ENCODE measurements at regions not wholly inside any gene's neighbourhood (a gene's known extent, or its start where the extent isn't known, plus 50 kb on each side); places are given as distances from the start of the nearest gene placed in this dataset.

DNA sequence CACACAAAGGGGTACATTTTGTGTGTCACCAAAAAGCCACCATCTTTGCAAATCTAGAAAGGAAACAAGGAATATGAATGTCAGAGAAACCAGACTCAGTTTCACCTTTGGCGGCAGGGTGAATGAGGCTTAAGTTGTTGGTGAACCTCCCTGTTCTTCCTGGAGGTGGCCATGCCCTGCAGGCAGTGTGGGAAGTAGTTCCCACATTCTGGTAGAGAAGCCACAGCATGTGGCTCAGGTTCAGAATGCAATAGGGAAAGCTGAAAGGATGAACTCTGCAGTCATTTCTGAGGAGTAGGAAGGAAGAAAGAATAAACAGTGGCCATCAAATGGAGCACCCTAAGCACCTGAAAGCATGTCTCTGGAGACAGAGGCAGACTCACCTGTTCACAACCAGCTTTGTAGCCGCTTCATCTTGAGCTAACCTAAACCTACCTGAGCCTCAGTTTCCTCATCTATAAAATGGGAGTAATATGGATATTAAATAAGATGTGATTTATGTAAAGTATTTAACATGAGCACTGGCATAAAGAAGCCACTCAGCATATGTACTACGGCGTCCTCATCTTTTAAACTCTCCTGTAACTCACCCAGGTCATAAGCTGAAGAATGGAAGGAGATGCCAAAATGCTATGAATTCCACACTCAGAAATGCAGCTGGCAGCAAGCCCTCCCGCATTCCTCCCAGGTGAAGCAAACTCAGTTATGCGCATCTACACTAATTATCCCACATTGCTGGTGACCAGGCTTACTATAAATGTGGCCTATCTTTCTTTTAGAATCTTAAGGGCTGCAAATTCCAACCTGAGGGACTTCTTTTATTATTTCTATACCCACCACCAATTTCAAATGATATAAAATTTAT lies 86.0 kb downstream of the ZNF608 start:
- WGBS, 2 donors, result 74 to 82% methylated on average over 6 of the region's 6 CpGs
- DNase-seq, result peak; percentile 65 to 79
- no peaks in the 10 kb centered on the region for H3K27me3 ChIP-seq
- H3K4me3 ChIP-seq (replicated peaks in 1 of 3), result no peak overlapping the region
- intact Hi-C loops (cut with DNase I), result no loop called here
- peaks cover 74 to 77% of the 10 kb centered on the region in 2 donors for H3K4me1 ChIP-seq
- no peaks in the 10 kb centered on the region for H3K9me3 ChIP-seq
- TF ChIP-seq, protein P1, sequence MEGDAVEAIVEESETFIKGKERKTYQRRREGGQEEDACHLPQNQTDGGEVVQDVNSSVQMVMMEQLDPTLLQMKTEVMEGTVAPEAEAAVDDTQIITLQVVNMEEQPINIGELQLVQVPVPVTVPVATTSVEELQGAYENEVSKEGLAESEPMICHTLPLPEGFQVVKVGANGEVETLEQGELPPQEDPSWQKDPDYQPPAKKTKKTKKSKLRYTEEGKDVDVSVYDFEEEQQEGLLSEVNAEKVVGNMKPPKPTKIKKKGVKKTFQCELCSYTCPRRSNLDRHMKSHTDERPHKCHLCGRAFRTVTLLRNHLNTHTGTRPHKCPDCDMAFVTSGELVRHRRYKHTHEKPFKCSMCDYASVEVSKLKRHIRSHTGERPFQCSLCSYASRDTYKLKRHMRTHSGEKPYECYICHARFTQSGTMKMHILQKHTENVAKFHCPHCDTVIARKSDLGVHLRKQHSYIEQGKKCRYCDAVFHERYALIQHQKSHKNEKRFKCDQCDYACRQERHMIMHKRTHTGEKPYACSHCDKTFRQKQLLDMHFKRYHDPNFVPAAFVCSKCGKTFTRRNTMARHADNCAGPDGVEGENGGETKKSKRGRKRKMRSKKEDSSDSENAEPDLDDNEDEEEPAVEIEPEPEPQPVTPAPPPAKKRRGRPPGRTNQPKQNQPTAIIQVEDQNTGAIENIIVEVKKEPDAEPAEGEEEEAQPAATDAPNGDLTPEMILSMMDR (IDR thresholded peaks at IDR 0.05), result no peak
- no peak for TF ChIP-seq POLR2A (IDR thresholded peaks at IDR 0.05)
- no peaks in the 10 kb centered on the region for H3K36me3 ChIP-seq
- H3K27ac ChIP-seq, result peak overlapping the region; percentile 49 to 82 (median 70)

DNA sequence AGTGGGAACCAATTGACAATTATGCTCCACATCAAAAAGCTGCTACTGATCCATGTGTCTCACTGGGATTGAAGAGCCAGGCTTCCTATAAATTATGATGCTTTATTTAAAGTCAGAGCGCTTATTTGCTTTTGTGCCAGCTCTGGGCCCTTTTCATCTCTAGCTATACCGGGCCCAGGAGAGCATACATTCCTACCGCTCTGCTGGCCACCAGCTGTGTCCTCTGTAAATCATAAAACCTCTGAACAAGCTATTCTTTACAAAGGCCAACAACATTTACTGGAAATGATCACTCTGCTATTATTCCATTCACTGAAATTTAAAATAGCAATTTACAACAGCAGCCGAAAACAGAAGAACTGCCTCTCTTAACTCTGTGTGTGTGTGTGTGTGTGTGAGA lies 86.6 kb downstream of the ZNF608 start:
- H3K27ac ChIP-seq, result peak overlapping the region in 1 of 3 donors; percentile 82
- no peaks in the 10 kb centered on the region for H3K9me3 ChIP-seq
- peaks cover 81 to 82% of the 10 kb centered on the region in 2 donors for H3K4me1 ChIP-seq
- 78 to 89% methylated on average over 4 of the region's 4 CpGs for WGBS, 2 donors
- intact Hi-C loops (cut with DNase I), result loop anchor here (5.0 kb wide), 1 partner anchor 83 kb away; no protein-coding TSS in a partner anchor
- H3K27me3 ChIP-seq, result no peaks in the 10 kb centered on the region
- TF ChIP-seq, protein P1 (IDR thresholded peaks at IDR 0.05), result no peak
- no peak for TF ChIP-seq POLR2A (IDR thresholded peaks at IDR 0.05)
- DNase-seq, result no peak
- no peaks in the 10 kb centered on the region for H3K36me3 ChIP-seq
- no peak overlapping the region for H3K4me3 ChIP-seq (replicated peaks in 1 of 3)

DNA sequence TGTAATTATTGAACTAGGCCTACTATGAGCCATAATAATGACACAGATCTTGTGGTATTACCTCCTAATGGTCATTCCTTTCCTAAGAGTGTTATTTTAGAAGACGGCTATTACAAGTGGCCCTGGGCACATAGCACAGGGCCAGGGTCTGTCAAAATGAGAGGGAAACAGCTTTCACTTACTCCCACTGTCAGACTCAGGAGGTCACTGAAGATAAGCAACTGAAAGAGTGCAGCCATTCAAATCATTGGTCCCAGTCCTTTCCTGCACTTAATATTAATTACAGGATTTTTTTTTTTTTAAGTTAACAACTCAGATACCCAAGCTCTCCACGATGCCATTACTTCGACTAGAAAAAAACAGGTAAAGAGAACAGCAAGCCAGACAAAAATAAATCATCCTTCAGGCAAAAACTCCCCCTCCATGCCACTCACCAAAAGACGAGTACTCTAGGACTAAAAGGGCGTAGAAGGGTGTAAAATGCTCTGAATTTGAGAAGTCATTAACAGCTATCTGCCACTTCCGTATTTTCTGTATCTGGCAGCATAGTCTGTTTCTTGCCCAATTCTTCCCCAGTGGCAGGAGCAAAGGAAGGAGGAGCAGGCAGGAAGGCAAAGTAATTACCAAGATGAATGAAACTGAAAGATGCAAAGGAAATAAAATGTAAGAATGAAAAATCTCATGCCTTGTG lies 87.4 kb downstream of the ZNF608 start:
- 54 to 80% methylated on average over 6 of the region's 6 CpGs for WGBS, 2 donors
- no peaks in the 10 kb centered on the region for H3K27me3 ChIP-seq
- intact Hi-C loops (cut with DNase I), result loop anchor here (5.0 kb wide), 1 partner anchor 83 kb away; no protein-coding TSS in a partner anchor
- no peaks in the 10 kb centered on the region for H3K36me3 ChIP-seq
- H3K27ac ChIP-seq, result peak overlapping the region in 1 of 3 donors; percentile 82
- DNase-seq, result no peak
- H3K9me3 ChIP-seq, result no peaks in the 10 kb centered on the region
- H3K4me1 ChIP-seq, result peaks cover 83 to 88% of the 10 kb centered on the region in 2 donors
- TF ChIP-seq, protein P1 (IDR thresholded peaks at IDR 0.05), result no peak
- no peak for TF ChIP-seq POLR2A (IDR thresholded peaks at IDR 0.05)
- H3K4me3 ChIP-seq (replicated peaks in 1 of 3), result no peak overlapping the region

DNA sequence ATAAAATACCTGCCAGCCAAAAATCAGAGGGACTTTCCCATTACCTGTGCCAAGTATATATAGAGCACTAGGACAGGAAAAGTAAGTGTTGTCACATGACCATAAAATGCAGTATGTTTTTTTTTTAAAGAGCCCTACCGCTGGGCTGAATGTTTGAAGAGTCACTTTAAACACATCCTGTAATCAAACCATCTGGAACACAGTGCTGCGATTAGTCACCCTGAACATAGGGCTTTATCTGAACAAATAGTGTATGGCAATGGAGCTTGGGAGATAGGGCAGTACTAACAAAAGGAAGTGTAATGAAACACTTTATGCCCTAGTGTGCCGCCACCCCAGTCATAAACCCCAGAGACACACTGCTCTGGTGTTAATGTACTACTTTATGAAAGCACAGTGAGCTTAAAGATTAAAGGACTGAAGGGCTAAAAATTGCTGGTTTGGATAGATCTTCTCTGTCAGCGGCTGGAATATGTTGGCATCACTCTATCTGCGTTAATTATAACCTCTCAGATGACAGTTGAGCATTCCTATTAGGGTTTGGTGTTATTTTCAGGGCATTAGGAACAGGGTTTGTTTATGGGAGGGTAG lies 90.4 kb downstream of the ZNF608 start:
- H3K9me3 ChIP-seq, result no peaks in the 10 kb centered on the region
- peak overlapping the region in 2 of 3 donors; percentile 25 to 51 for H3K27ac ChIP-seq
- no peak overlapping the region for H3K4me3 ChIP-seq (replicated peaks in 1 of 3)
- TF ChIP-seq, protein P1 (IDR thresholded peaks at IDR 0.05), result peak in 1 of 6 experiments; percentile 5
- TF ChIP-seq POLR2A (IDR thresholded peaks at IDR 0.05), result peak in 1 of 2 donors; percentile 6
- 33 to 34% methylated on average over 5 of the region's 5 CpGs for WGBS, 2 donors
- H3K4me1 ChIP-seq, result peaks cover 67 to 74% of the 10 kb centered on the region in 2 donors
- H3K36me3 ChIP-seq, result no peaks in the 10 kb centered on the region
- no peaks in the 10 kb centered on the region for H3K27me3 ChIP-seq
- DNase-seq, result peak; percentile 34 to 36
- intact Hi-C loops (cut with DNase I), result loop anchor here (5.0 kb wide), 1 partner anchor 86 kb away; no protein-coding TSS in a partner anchor

All from thyroid gland (tissue), 4 donors.